Fibroblast of lung (primary cell): ENCODE measurements at regions not wholly inside any gene's neighbourhood (a gene's known extent, or its start where the extent isn't known, plus 50 kb on each side); places are given as distances from the start of the nearest gene placed in this dataset.

Source experiments
- DNase-seq, 2 donors: peaks; one replicate each; pipeline versions ENCODE4 v3.0.0 to v3.0.0-alpha.2; 2010; ENCODE audit warnings: low read depth in 2 of 2
- H2AFZ ChIP-seq: 2 replicates; pipeline ENCODE4 v1.5.1; 2012; ENCODE audit warnings: low read length, control low read depth, inconsistent platforms
- H3K27ac ChIP-seq: 2 replicates; pipeline ENCODE4 v1.5.1; 2011; ENCODE audit warnings: low read length, control low read depth; ENCODE audit not compliant: insufficient read depth
- H3K27me3 ChIP-seq: 2 replicates; pipeline ENCODE4 v1.5.1; 2011; ENCODE audit warnings: mild to moderate bottlenecking, low read length; ENCODE audit not compliant: control insufficient read depth, insufficient read depth
- H3K36me3 ChIP-seq: 2 replicates; pipeline ENCODE4 v1.5.1; 2011; ENCODE audit warnings: low read length; ENCODE audit not compliant: control insufficient read depth, insufficient read depth
- H3K4me1 ChIP-seq: 2 replicates; pipeline ENCODE4 v1.5.1; 2011; ENCODE audit warnings: low read length; ENCODE audit not compliant: control insufficient read depth, insufficient read depth; ENCODE audit errors: extremely low read depth
- H3K4me2 ChIP-seq: 2 replicates; pipeline ENCODE4 v1.5.1; 2011; ENCODE audit warnings: low read length, control low read depth; ENCODE audit not compliant: insufficient read depth; ENCODE audit errors: extremely low read depth
- H3K4me3 ChIP-seq, 4 experiments: fragments of 200-600 bp in 1 of 4; sonication (generic) in 1 of 4; replicated peaks in 1 of 4; 2 replicates each; pipeline ENCODE4 v1.5.1; 2011 to 2016; ENCODE audit warnings: low read length in 4 of 4, low read depth in 3 of 4, mild to moderate bottlenecking in 3 of 4, control low read depth in 2 of 4, inconsistent platforms in 1 of 4, mixed read lengths in 1 of 4; ENCODE audit not compliant: insufficient read depth in 1 of 4; ENCODE audit errors: control extremely low read depth in 1 of 4
- H3K79me2 ChIP-seq: 2 replicates; pipeline ENCODE4 v1.5.1; 2012; ENCODE audit warnings: mild to moderate bottlenecking, low read length, inconsistent platforms; ENCODE audit not compliant: control insufficient read depth, insufficient read depth
- H3K9ac ChIP-seq: 2 replicates; pipeline ENCODE4 v1.5.1; 2011; ENCODE audit warnings: mild to moderate bottlenecking, low read length, control low read depth; ENCODE audit not compliant: insufficient read depth
- H3K9me3 ChIP-seq: 2 replicates; pipeline ENCODE4 v1.5.1; 2012; ENCODE audit warnings: low read depth, low read length; ENCODE audit not compliant: control insufficient read depth, insufficient read depth
- H4K20me1 ChIP-seq: 2 replicates; pipeline ENCODE4 v1.5.1; 2011; ENCODE audit warnings: low read length; ENCODE audit not compliant: control insufficient read depth, insufficient read depth; ENCODE audit errors: extremely low read depth
- EZH2 ChIP-seq: IDR thresholded peaks from 2 replicates; pipeline ENCODE4 v1.5.1; 2012; ENCODE audit warnings: low read length, control low read depth, mild to moderate bottlenecking; ENCODE audit errors: missing control alignments
- TF ChIP-seq, protein P1 (sequence below), 2 donors: IDR thresholded peaks in 1 of 2; conservative IDR thresholded peaks in 1 of 2; 1 replicate in 1 of 2; 2 replicates in 1 of 2; pipeline ENCODE4 v1.5.1; 2011 to 2012; ENCODE audit warnings: low read length in 2 of 2, control low read depth in 1 of 2, inconsistent platforms in 1 of 2, low read depth in 1 of 2, mild to moderate bottlenecking in 1 of 2

DNA sequence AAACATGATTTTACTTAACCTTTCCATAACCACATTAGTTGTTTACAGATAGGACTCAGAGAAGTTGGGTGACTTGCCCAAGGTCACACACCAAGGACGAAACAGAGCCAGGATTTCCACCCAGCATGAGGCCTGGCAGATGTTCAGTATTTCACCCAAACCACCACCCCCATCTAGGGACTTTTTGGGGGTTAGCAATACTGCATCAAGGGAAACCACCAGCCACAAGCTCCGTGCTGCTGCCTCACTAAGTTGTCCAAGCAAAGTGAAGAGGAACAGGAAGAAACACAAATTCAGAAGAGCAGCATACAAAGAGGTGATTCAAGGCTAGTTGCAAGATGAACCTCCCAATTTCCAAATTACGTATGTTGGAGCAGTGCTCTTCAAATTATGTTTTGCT is 219.6 kb upstream of the RORB start:
- Histone ChIP-seq H3K36me3 (no peaks in the 10 kb centered on the region), H3K4me1 (no peaks in the 10 kb centered on the region), H2AFZ (no peak overlapping the region), H4K20me1 (no peaks in the 10 kb centered on the region), H3K27me3 (no peaks in the 10 kb centered on the region), H3K79me2 (no peaks in the 10 kb centered on the region), H3K4me3 (no peak overlapping the region), H3K27ac (no peak overlapping the region), H3K4me2 (no peak overlapping the region), H3K9ac (no peak overlapping the region), H3K9me3 (no peaks in the 10 kb centered on the region)
- DNase-seq = no peak
- TF ChIP-seq EZH2 = no peak
- TF ChIP-seq, protein P1, sequence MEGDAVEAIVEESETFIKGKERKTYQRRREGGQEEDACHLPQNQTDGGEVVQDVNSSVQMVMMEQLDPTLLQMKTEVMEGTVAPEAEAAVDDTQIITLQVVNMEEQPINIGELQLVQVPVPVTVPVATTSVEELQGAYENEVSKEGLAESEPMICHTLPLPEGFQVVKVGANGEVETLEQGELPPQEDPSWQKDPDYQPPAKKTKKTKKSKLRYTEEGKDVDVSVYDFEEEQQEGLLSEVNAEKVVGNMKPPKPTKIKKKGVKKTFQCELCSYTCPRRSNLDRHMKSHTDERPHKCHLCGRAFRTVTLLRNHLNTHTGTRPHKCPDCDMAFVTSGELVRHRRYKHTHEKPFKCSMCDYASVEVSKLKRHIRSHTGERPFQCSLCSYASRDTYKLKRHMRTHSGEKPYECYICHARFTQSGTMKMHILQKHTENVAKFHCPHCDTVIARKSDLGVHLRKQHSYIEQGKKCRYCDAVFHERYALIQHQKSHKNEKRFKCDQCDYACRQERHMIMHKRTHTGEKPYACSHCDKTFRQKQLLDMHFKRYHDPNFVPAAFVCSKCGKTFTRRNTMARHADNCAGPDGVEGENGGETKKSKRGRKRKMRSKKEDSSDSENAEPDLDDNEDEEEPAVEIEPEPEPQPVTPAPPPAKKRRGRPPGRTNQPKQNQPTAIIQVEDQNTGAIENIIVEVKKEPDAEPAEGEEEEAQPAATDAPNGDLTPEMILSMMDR (conservative IDR thresholded peaks at IDR 0.05 in 1 of 2, IDR thresholded peaks at IDR 0.05 in 1 of 2; ENCODE audit: low read depth in 1 of 2, low read length in 2 of 2) = no peak

DNA sequence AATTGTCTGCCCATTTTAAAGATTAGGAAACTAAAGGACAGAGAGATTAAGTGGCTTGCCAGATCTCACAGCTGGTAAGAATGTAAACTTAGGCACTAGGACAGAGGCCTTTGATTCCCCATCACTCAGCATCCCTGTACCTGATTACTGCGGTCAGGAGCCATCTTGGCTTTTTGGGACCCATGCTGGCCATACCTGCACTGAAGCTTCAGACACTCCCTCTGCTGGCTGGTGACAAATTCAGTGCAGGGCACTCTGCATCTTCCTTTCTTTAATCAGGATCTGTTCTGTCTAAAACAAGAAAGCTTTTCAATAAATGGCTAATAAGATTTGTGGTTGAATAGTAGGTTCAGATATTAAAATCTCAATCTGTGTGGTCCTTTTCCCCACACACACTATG is 215.5 kb upstream of the RORB start:
- no peak overlapping the region for H3K9ac ChIP-seq
- no peak overlapping the region for H3K4me3 ChIP-seq
- H3K4me2 ChIP-seq = no peak overlapping the region
- no peak for DNase-seq
- no peaks in the 10 kb centered on the region for H4K20me1 ChIP-seq
- no peaks in the 10 kb centered on the region for H3K27me3 ChIP-seq
- H3K79me2 ChIP-seq = no peaks in the 10 kb centered on the region
- no peak overlapping the region for H2AFZ ChIP-seq
- H3K36me3 ChIP-seq = no peaks in the 10 kb centered on the region
- H3K4me1 ChIP-seq = no peaks in the 10 kb centered on the region
- no peak overlapping the region for H3K27ac ChIP-seq
- H3K9me3 ChIP-seq = no peaks in the 10 kb centered on the region
- TF ChIP-seq EZH2 = no peak
- TF ChIP-seq, protein P1 (conservative IDR thresholded peaks at IDR 0.05 in 1 of 2, IDR thresholded peaks at IDR 0.05 in 1 of 2; ENCODE audit: low read depth in 1 of 2, low read length in 2 of 2) = no peak

DNA sequence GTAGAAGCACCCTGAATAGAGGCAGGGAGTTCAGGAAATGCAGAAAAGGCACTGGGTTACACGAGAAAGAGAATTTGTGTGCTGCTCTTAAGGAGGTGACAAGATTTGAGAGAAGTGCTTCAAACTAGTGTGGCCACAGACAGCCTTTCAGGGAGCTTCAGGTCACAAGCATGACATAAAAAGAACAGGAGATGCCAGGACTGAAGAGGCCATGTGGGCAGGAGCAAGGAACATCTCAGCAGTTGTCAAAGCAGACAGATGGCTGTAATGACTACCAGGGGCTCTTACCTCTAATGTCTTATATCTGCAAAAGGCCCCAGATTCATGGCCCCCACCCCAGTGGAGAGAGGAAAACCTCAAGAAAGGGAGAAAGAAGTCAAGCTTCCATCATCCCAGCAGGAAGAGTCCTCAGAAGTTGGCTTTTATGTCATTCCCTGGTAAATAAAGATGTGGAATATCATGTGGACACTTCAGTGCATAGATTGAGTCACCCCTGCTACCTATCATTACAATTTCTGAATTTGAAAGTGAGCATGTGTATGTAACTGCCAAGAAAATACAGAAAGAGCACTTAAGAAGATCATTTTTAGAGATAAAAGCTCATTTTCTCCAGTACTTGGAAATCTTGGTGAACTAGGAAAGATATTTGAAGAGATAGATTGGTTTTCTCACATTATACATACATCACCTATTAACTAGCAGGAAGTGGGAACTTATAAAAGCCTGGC is 214.4 kb upstream of the RORB start:
- TF ChIP-seq, protein P1 (conservative IDR thresholded peaks at IDR 0.05 in 1 of 2, IDR thresholded peaks at IDR 0.05 in 1 of 2; ENCODE audit: low read depth in 1 of 2, low read length in 2 of 2) = no peak
- TF ChIP-seq EZH2 = no peak
- H3K27me3 ChIP-seq = no peaks in the 10 kb centered on the region
- no peaks in the 10 kb centered on the region for H4K20me1 ChIP-seq
- H3K4me1 ChIP-seq = no peaks in the 10 kb centered on the region
- H3K4me2 ChIP-seq = no peak overlapping the region
- no peak overlapping the region for H3K9ac ChIP-seq
- H3K9me3 ChIP-seq = no peaks in the 10 kb centered on the region
- no peak overlapping the region for H2AFZ ChIP-seq
- H3K79me2 ChIP-seq = no peaks in the 10 kb centered on the region
- no peak for DNase-seq
- no peak overlapping the region for H3K27ac ChIP-seq
- H3K4me3 ChIP-seq = no peak overlapping the region
- no peaks in the 10 kb centered on the region for H3K36me3 ChIP-seq
